ENCODE measurements at regions not wholly inside any gene's neighbourhood (a gene's known extent, or its start where the extent isn't known, plus 50 kb on each side); places are given as distances from the start of the nearest gene placed in this dataset.

DNA sequence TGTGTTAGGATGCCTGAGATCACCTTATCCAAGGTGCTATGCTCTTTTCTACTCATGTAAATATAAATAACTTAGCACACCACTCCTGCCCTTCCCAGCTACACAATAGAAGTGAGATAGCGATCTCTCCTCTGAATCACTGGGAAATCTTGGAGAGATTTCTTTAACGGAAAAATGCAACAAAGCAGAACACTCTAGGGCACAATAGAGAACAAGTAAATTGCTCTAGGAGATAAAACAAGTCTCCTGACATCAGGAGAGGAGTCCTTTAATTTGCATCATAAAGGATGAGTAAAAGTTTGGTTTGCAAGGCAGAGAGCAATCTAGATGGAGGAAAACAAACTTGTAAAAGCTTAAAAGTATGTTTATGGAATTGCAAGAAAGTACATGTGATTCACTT is 224.1 kb downstream of the PAX3 start (continued):
- TF ChIP-seq CHD7 (IDR thresholded peaks at IDR 0.05; ENCODE audit: insufficient replicate concordance, low read length) (peak; percentile 39), SP4 (IDR thresholded peaks at IDR 0.05; ENCODE audit: low read length) (no peak)

Measured in H1 (cell line).